ENCODE measurements at regions not wholly inside any gene's neighbourhood (a gene's known extent, or its start where the extent isn't known, plus 50 kb on each side); places are given as distances from the start of the nearest gene placed in this dataset.

DNA sequence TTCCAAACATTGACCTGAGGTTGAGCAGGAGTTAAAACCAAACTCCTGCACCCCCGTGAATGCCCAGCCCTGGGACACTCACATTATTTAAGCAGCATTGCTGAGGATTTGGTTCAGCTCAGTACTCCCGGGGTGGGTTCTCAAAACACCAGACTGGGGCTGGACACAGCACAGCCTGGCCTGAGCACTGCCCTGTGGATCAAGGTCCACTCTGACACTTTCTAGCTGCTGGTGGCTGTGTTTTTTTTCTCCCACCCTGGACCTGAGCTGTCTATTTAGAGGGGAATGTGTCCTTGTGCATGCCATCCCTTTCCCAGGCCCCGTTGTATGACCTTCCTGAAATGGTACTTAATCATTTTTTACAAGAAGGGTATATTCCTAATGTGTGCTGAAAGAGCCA is 94.7 kb upstream of the GJB6 start:
- H2AFZ ChIP-seq (ENCODE audit: control insufficient read depth, low read length) = no peak overlapping the region
- no peaks in the 10 kb centered on the region for H3K79me2 ChIP-seq (ENCODE audit: control insufficient read depth, insufficient read depth, low read length)
- H4K20me1 ChIP-seq (ENCODE audit: control insufficient read depth, extremely low read depth, insufficient read depth, low read length) = no peaks in the 10 kb centered on the region
- no peak overlapping the region for H3K4me3 ChIP-seq (ENCODE audit: control insufficient read depth in 2 of 3, extremely low read depth in 1 of 3, insufficient read depth in 2 of 3, low read depth in 1 of 3, low read length in 3 of 3)
- no peak for TF ChIP-seq EZH2 (IDR thresholded peaks at IDR 0.05; ENCODE audit: low read length)
- TF ChIP-seq, protein P1, sequence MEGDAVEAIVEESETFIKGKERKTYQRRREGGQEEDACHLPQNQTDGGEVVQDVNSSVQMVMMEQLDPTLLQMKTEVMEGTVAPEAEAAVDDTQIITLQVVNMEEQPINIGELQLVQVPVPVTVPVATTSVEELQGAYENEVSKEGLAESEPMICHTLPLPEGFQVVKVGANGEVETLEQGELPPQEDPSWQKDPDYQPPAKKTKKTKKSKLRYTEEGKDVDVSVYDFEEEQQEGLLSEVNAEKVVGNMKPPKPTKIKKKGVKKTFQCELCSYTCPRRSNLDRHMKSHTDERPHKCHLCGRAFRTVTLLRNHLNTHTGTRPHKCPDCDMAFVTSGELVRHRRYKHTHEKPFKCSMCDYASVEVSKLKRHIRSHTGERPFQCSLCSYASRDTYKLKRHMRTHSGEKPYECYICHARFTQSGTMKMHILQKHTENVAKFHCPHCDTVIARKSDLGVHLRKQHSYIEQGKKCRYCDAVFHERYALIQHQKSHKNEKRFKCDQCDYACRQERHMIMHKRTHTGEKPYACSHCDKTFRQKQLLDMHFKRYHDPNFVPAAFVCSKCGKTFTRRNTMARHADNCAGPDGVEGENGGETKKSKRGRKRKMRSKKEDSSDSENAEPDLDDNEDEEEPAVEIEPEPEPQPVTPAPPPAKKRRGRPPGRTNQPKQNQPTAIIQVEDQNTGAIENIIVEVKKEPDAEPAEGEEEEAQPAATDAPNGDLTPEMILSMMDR (optimal IDR thresholded peaks at IDR 0.05 in 1 of 3, IDR thresholded peaks at IDR 0.05 in 1 of 3, conservative IDR thresholded peaks at IDR 0.05 in 1 of 3; ENCODE audit: extremely low read depth in 1 of 3, insufficient read depth in 2 of 3, low read length in 3 of 3) = no peak
- H3K27me3 ChIP-seq (ENCODE audit: control insufficient read depth, extremely low read depth, insufficient read depth, low read length) = no peaks in the 10 kb centered on the region
- no peak for DNase-seq (ENCODE audit: low read depth, low spot score)
- no peak overlapping the region for H3K9ac ChIP-seq (ENCODE audit: control insufficient read depth, extremely low read depth, insufficient read depth, low read length)
- FAIRE-seq = no peak
- no peaks in the 10 kb centered on the region for H3K4me1 ChIP-seq (ENCODE audit: control insufficient read depth, extremely low read depth, insufficient read depth, low read length)
- H3K9me3 ChIP-seq (ENCODE audit: control insufficient read depth, low read depth, low read length) = peaks cover 5% of the 10 kb centered on the region
- dilution Hi-C loops (cut with MboI; ENCODE audit: extremely low pct_ligation_motif_present, low sequenced_read_pairs) = no loop called here
- H3K36me3 ChIP-seq (ENCODE audit: control insufficient read depth in 2 of 2, extremely low read depth in 1 of 2, insufficient read depth in 2 of 2, low read length in 2 of 2) = no peaks in the 10 kb centered on the region
- H3K27ac ChIP-seq (ENCODE audit: control insufficient read depth, insufficient read depth, low read length) = no peak overlapping the region
- H3K4me2 ChIP-seq (ENCODE audit: control insufficient read depth, extremely low read depth, insufficient read depth, low read depth, low read length) = no peak overlapping the region
- no peaks in the 10 kb centered on the region for H3K9me1 ChIP-seq (ENCODE audit: control insufficient read depth, extremely low read depth, insufficient read depth, low read length)

DNA sequence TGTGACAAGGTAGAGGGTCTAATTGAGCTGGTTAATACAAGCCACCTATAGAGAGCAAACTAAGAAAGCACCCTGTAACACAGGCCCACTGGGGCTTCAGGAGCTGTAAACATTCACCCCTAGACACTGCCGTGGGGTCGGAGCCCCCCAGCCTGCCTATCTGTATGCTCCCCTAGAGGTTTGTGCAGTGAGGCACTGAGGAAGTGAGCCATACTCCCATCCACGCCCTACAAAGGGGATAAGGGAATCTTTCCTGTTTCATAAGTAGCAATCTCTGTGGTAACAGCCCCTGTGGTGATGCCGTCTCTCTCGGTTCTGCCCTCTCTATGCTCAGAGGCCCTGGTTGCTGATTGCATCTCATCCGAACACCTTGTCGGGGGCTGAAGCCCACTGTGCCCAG is 94.2 kb upstream of the GJB6 start:
- no peak overlapping the region for H2AFZ ChIP-seq (ENCODE audit: control insufficient read depth, low read length)
- no peaks in the 10 kb centered on the region for H3K9me1 ChIP-seq (ENCODE audit: control insufficient read depth, extremely low read depth, insufficient read depth, low read length)
- no peak for TF ChIP-seq EZH2 (IDR thresholded peaks at IDR 0.05; ENCODE audit: low read length)
- TF ChIP-seq, protein P1 (optimal IDR thresholded peaks at IDR 0.05 in 1 of 3, IDR thresholded peaks at IDR 0.05 in 1 of 3, conservative IDR thresholded peaks at IDR 0.05 in 1 of 3; ENCODE audit: extremely low read depth in 1 of 3, insufficient read depth in 2 of 3, low read length in 3 of 3) = no peak
- H3K4me1 ChIP-seq (ENCODE audit: control insufficient read depth, extremely low read depth, insufficient read depth, low read length) = no peaks in the 10 kb centered on the region
- dilution Hi-C loops (cut with MboI; ENCODE audit: extremely low pct_ligation_motif_present, low sequenced_read_pairs) = no loop called here
- FAIRE-seq (no peak), DNase-seq (ENCODE audit: low read depth, low spot score) (no peak)
- H3K9ac ChIP-seq (ENCODE audit: control insufficient read depth, extremely low read depth, insufficient read depth, low read length) = no peak overlapping the region
- no peaks in the 10 kb centered on the region for H3K27me3 ChIP-seq (ENCODE audit: control insufficient read depth, extremely low read depth, insufficient read depth, low read length)
- H3K36me3 ChIP-seq (ENCODE audit: control insufficient read depth in 2 of 2, extremely low read depth in 1 of 2, insufficient read depth in 2 of 2, low read length in 2 of 2) = no peaks in the 10 kb centered on the region
- peaks cover 5% of the 10 kb centered on the region for H3K9me3 ChIP-seq (ENCODE audit: control insufficient read depth, low read depth, low read length)
- H3K27ac ChIP-seq (ENCODE audit: control insufficient read depth, insufficient read depth, low read length) = no peak overlapping the region
- no peak overlapping the region for H3K4me3 ChIP-seq (ENCODE audit: control insufficient read depth in 2 of 3, extremely low read depth in 1 of 3, insufficient read depth in 2 of 3, low read depth in 1 of 3, low read length in 3 of 3)
- no peaks in the 10 kb centered on the region for H3K79me2 ChIP-seq (ENCODE audit: control insufficient read depth, insufficient read depth, low read length)
- H3K4me2 ChIP-seq (ENCODE audit: control insufficient read depth, extremely low read depth, insufficient read depth, low read depth, low read length) = no peak overlapping the region
- H4K20me1 ChIP-seq (ENCODE audit: control insufficient read depth, extremely low read depth, insufficient read depth, low read length) = no peaks in the 10 kb centered on the region

Data from keratinocyte (primary cell).